HEK293 (cell line): ENCODE measurements at regions not wholly inside any gene's neighbourhood (a gene's known extent, or its start where the extent isn't known, plus 50 kb on each side); places are given as distances from the start of the nearest gene placed in this dataset.

Source experiments
- CTCF ChIA-PET: fragments of 350-600 bp; formaldehyde crosslinking; extraction: SDS; loops from one replicate; lab custom pipeline; 2021; ENCODE audit warnings: antibody characterized with exemption; lab: Yijun Ruan, JAX
- POLR2A ChIA-PET: fragments of 300-600 bp; formaldehyde crosslinking; extraction: SDS; loops from one replicate; lab custom pipeline; 2020; ENCODE audit warnings: antibody characterized with exemption, inconsistent platforms; lab: Yijun Ruan, JAX
- H3K27ac ChIP-seq: fragments of 200-500 bp; sonication (Bioruptor generic); 2 replicates; pipeline ENCODE4 v1.5.1; 2014; ENCODE audit warnings: low read depth, low read length, control low read depth, inconsistent platforms; ENCODE audit errors: extremely low read depth
- H3K36me3 ChIP-seq, 2 experiments: fragments of 200-500 bp in 1 of 2; sonication (Bioruptor generic) in 1 of 2; 1 replicate in 1 of 2; 2 replicates in 1 of 2; pipeline ENCODE4 v1.5.1; 2014 to 2017; ENCODE audit warnings: inconsistent platforms in 2 of 2, low read length in 2 of 2; ENCODE audit not compliant: control insufficient read depth in 2 of 2, insufficient read depth in 1 of 2
- H3K4me1 ChIP-seq: fragments of 200-500 bp; sonication (Bioruptor generic); 2 replicates; pipeline ENCODE4 v1.5.1; 2014; ENCODE audit warnings: mild to moderate bottlenecking, low read length, inconsistent platforms; ENCODE audit not compliant: control insufficient read depth, insufficient read depth
- H3K4me3 ChIP-seq: 2 replicates; pipeline ENCODE4 v1.5.1; 2011; ENCODE audit warnings: low read depth, mild to moderate bottlenecking, control low read depth, low read length, moderate library complexity
- H3K9me3 ChIP-seq: fragments of 200-500 bp; sonication (Bioruptor generic); 2 replicates; pipeline ENCODE4 v1.5.1; 2014; ENCODE audit warnings: low read depth, low read length, inconsistent platforms; ENCODE audit not compliant: control insufficient read depth, insufficient read depth
- KLF10 ChIP-seq: fragments of 450-650 bp; IDR thresholded peaks from 2 replicates; pipeline ENCODE4 v1.5.1; 2018; ENCODE audit warnings: missing biosample characterization, mild to moderate bottlenecking, missing genetic modification characterization
- PRDM10 ChIP-seq: fragments of 450-650 bp; formaldehyde crosslinking; IDR thresholded peaks from 2 replicates; pipeline ENCODE4 v1.5.1; 2016; ENCODE audit warnings: missing biosample characterization, missing genetic modification characterization
- PRDM6 ChIP-seq: fragments of 450-650 bp; formaldehyde crosslinking; IDR thresholded peaks from 2 replicates; pipeline ENCODE4 v1.5.1; 2017; ENCODE audit warnings: missing biosample characterization, missing genetic modification characterization
- REPIN1 ChIP-seq: fragments of 450-650 bp; formaldehyde crosslinking; IDR thresholded peaks from 2 replicates; pipeline ENCODE4 v1.5.1; 2017; ENCODE audit warnings: missing biosample characterization, missing genetic modification characterization, low read depth
- TCF7L2 ChIP-seq: IDR thresholded peaks from 2 replicates; pipeline ENCODE4 v1.6.1; 2011; ENCODE audit warnings: low read depth, mild to moderate bottlenecking, inconsistent platforms, low read length, moderate library complexity, borderline replicate concordance
- ZBTB21 ChIP-seq: fragments of 450-650 bp; formaldehyde crosslinking; IDR thresholded peaks from 2 replicates; pipeline ENCODE4 v1.5.1; 2017; ENCODE audit warnings: missing biosample characterization, missing genetic modification characterization
- ZBTB26 ChIP-seq: fragments of 450-650 bp; formaldehyde crosslinking; optimal IDR thresholded peaks from 2 replicates; pipeline ENCODE3; 2016; ENCODE audit warnings: missing biosample characterization, mild to moderate bottlenecking, missing genetic modification characterization
- ZBTB48 ChIP-seq: fragments of 450-650 bp; formaldehyde crosslinking; IDR thresholded peaks from 2 replicates; pipeline ENCODE4 v1.5.1; 2016; ENCODE audit warnings: missing biosample characterization, missing genetic modification characterization
- ZFP69B ChIP-seq: fragments of 450-650 bp; formaldehyde crosslinking; IDR thresholded peaks from 2 replicates; pipeline ENCODE4 v1.5.1; 2016; ENCODE audit warnings: missing biosample characterization, missing genetic modification characterization
- ZNF121 ChIP-seq: fragments of 450-650 bp; formaldehyde crosslinking; IDR thresholded peaks from 2 replicates; pipeline ENCODE4 v1.5.1; 2016; ENCODE audit warnings: missing biosample characterization, missing genetic modification characterization
- ZNF146 ChIP-seq: fragments of 450-650 bp; formaldehyde crosslinking; IDR thresholded peaks from 2 replicates; pipeline ENCODE4 v1.5.1; 2016; ENCODE audit warnings: missing biosample characterization, missing genetic modification characterization
- ZNF155 ChIP-seq: fragments of 450-650 bp; formaldehyde crosslinking; IDR thresholded peaks from 2 replicates; pipeline ENCODE4 v1.5.1; 2016; ENCODE audit warnings: missing biosample characterization, missing genetic modification characterization
- ZNF324 ChIP-seq: fragments of 450-650 bp; formaldehyde crosslinking; IDR thresholded peaks from 2 replicates; pipeline ENCODE4 v1.5.1; 2016; ENCODE audit warnings: missing biosample characterization, missing genetic modification characterization
- ZNF335 ChIP-seq: fragments of 450-650 bp; formaldehyde crosslinking; conservative IDR thresholded peaks from 2 replicates; pipeline ENCODE4 v1.5.1; 2016; ENCODE audit warnings: missing biosample characterization, missing genetic modification characterization
- ZNF394 ChIP-seq: fragments of 450-650 bp; formaldehyde crosslinking; IDR thresholded peaks from 2 replicates; pipeline ENCODE4 v1.5.1; 2016; ENCODE audit warnings: missing biosample characterization, missing genetic modification characterization, mild to moderate bottlenecking, moderate library complexity, borderline replicate concordance
- ZNF501 ChIP-seq: fragments of 450-650 bp; formaldehyde crosslinking; IDR thresholded peaks from 2 replicates; pipeline ENCODE4 v1.5.1; 2016; ENCODE audit warnings: missing biosample characterization, missing genetic modification characterization
- ZNF571 ChIP-seq: fragments of 450-650 bp; formaldehyde crosslinking; IDR thresholded peaks from 2 replicates; pipeline ENCODE4 v1.5.0; 2017; ENCODE audit warnings: missing biosample characterization, missing genetic modification characterization
- ZNF658 ChIP-seq: fragments of 450-650 bp; formaldehyde crosslinking; IDR thresholded peaks from 2 replicates; pipeline ENCODE4; 2016; ENCODE audit warnings: missing biosample characterization, missing genetic modification characterization
- ZNF701 ChIP-seq: fragments of 450-650 bp; formaldehyde crosslinking; IDR thresholded peaks from 2 replicates; pipeline ENCODE4 v1.5.1; 2016; ENCODE audit warnings: missing biosample characterization, missing genetic modification characterization
- ZNF704 ChIP-seq: fragments of 450-650 bp; formaldehyde crosslinking; IDR thresholded peaks from 2 replicates; pipeline ENCODE4 v1.5.1; 2016; ENCODE audit warnings: missing biosample characterization, missing genetic modification characterization
- ZNF707 ChIP-seq: fragments of 450-650 bp; formaldehyde crosslinking; IDR thresholded peaks from 2 replicates; pipeline ENCODE4 v1.5.1; 2016; ENCODE audit warnings: missing biosample characterization, missing genetic modification characterization

GRCh38 chr7:84663224-84663623 lies 468.6 kb upstream of the SEMA3A start:
- peak; percentile 64 for TF ChIP-seq PRDM10 (tag by site-specific recombination)
- TF ChIP-seq ZNF121: no peak
- TF ChIP-seq, all 188 proteins: peak for 1
- Histone ChIP-seq H3K9me3 (no peaks in the 10 kb centered on the region), H3K4me3 (no peak overlapping the region), H3K4me1 (peaks cover 8% of the 10 kb centered on the region; the same call in 1 of the 2 replicates), H3K36me3 (no peaks in the 10 kb centered on the region), H3K27ac (no peak overlapping the region)
- ChIA-PET CTCF (no interaction called here), POLR2A (no interaction called here)

- no peak overlapping the region for H3K4me3 ChIP-seq
- TF ChIP-seq ZNF155: no peak
- TF ChIP-seq REPIN1 (tag by site-specific recombination): no peak
- TF ChIP-seq ZNF701 (tag by site-specific recombination): no peak
- no peak for TF ChIP-seq ZNF394 (tag by site-specific recombination)
- TF ChIP-seq PRDM6: no peak
- no peak for TF ChIP-seq ZBTB21 (tag by site-specific recombination)
- TF ChIP-seq ZBTB26 (tag by site-specific recombination): no peak
- TF ChIP-seq ZNF335 (tag by site-specific recombination): no peak
- no peak for TF ChIP-seq ZFP69B (tag by site-specific recombination)
- TF ChIP-seq ZNF658: no peak
- no peak for TF ChIP-seq ZNF571 (tag by site-specific recombination)
- no peak for TF ChIP-seq ZNF707 (tag by site-specific recombination)
- no peak for TF ChIP-seq ZBTB48 (tag by site-specific recombination)
- no peak for TF ChIP-seq ZNF146 (tag by site-specific recombination)
- TF ChIP-seq TCF7L2: no peak
- TF ChIP-seq, all 188 proteins: peak for 0
- ChIA-PET CTCF (no interaction called here), POLR2A (no interaction called here)
- Histone ChIP-seq H3K36me3 (no peaks in the 10 kb centered on the region), H3K9me3 (no peaks in the 10 kb centered on the region), H3K4me1 (no peaks in the 10 kb centered on the region), H3K27ac (no peak overlapping the region)
These were observed 463.7 kb upstream of the SEMA3A start for GRCh38 chr7:84658286-84658685.

- H3K4me1 ChIP-seq: no peaks in the 10 kb centered on the region
- no peaks in the 10 kb centered on the region for H3K9me3 ChIP-seq
- no peak overlapping the region for H3K27ac ChIP-seq
- H3K36me3 ChIP-seq: no peaks in the 10 kb centered on the region
- ChIA-PET POLR2A (no interaction called here), CTCF (interaction anchor here (0.6 kb wide), 1 partner anchor 260 kb away, joined by 3 read pairs; no protein-coding TSS in a partner anchor)
- no peak overlapping the region for H3K4me3 ChIP-seq
- TF ChIP-seq ZNF324: no peak
- TF ChIP-seq ZNF658: no peak
- no peak for TF ChIP-seq ZNF155
- no peak for TF ChIP-seq ZBTB26 (tag by site-specific recombination)
- TF ChIP-seq ZNF704 (tag by site-specific recombination): no peak
- no peak for TF ChIP-seq ZNF501 (tag by site-specific recombination)
- TF ChIP-seq KLF10 (tag by site-specific recombination): no peak
These were observed 459.7 kb upstream of the SEMA3A start for GRCh38 chr7:84654273-84654672.
